ENCODE measurements at regions not wholly inside any gene's neighbourhood (a gene's known extent, or its start where the extent isn't known, plus 50 kb on each side); places are given as distances from the start of the nearest gene placed in this dataset.
"Not testable (repeated sequence)": the region's sequence is repeated elsewhere in the genome, so short reads cannot be mapped to it uniquely, and the experiment has no call there.

- not testable (repeated sequence) for DNase-seq
These were observed 281.7 kb upstream of the MEF2C start for GRCh38 chr5:89164703-89165102.

- no peak for DNase-seq
These were observed 273.2 kb upstream of the MEF2C start for GRCh38 chr5:89156226-89156625.

- no peak for DNase-seq
These were observed 264.0 kb upstream of the MEF2C start for GRCh38 chr5:89147031-89147430.

GRCh38 chr5:89137148-89137547 lies 254.2 kb upstream of the MEF2C start:
- no peak for DNase-seq

GRCh38 chr5:89133975-89134374 lies 251.0 kb upstream of the MEF2C start:
- DNase-seq = no peak

GRCh38 chr5:89133129-89133528 lies 250.1 kb upstream of the MEF2C start:
- DNase-seq = no peak

GRCh38 chr5:89130851-89131250 lies 247.9 kb upstream of the MEF2C start:
- no peak for DNase-seq

- no peak for DNase-seq
These were observed 247.0 kb upstream of the MEF2C start for GRCh38 chr5:89129941-89130340.

GRCh38 chr5:89128906-89129625 lies 246.1 kb upstream of the MEF2C start:
- DNase-seq = no peak

GRCh38 chr5:89128092-89128491 lies 245.1 kb upstream of the MEF2C start:
- no peak for DNase-seq

GRCh38 chr5:89127191-89127590 lies 244.2 kb upstream of the MEF2C start:
- no peak for DNase-seq

GRCh38 chr5:89125372-89125771 lies 242.4 kb upstream of the MEF2C start:
- DNase-seq = no peak

- DNase-seq = no peak
These were observed 240.6 kb upstream of the MEF2C start for GRCh38 chr5:89123581-89123980.

GRCh38 chr5:89120719-89121118 lies 237.7 kb upstream of the MEF2C start:
- DNase-seq = no peak

GRCh38 chr5:89117124-89117644 lies 234.2 kb upstream of the MEF2C start:
- DNase-seq = no peak

GRCh38 chr5:89110916-89111646 lies 228.1 kb upstream of the MEF2C start:
- no peak for DNase-seq

GRCh38 chr5:89106480-89106879 lies 223.5 kb upstream of the MEF2C start:
- DNase-seq = no peak

- no peak for DNase-seq
These were observed 222.9 kb upstream of the MEF2C start for GRCh38 chr5:89105836-89106235.

- no peak for DNase-seq
These were observed 222.2 kb upstream of the MEF2C start for GRCh38 chr5:89105171-89105695.

GRCh38 chr5:89098199-89098756 lies 215.3 kb upstream of the MEF2C start:
- DNase-seq = no peak

- DNase-seq = no peak
These were observed 214.1 kb upstream of the MEF2C start for GRCh38 chr5:89097103-89097502.

GRCh38 chr5:89095341-89095740 lies 212.4 kb upstream of the MEF2C start:
- DNase-seq = no peak

- no peak for DNase-seq
These were observed 207.1 kb upstream of the MEF2C start for GRCh38 chr5:89090037-89090436.
